ENCODE measurements at regions not wholly inside any gene's neighbourhood (a gene's known extent, or its start where the extent isn't known, plus 50 kb on each side); places are given as distances from the start of the nearest gene placed in this dataset.
A peak's percentile ranks its signal among the peaks of the same experiment; 100 is the strongest.

- no peak for DNase-seq
Observed at GRCh38 chr15:66933932-66934867, 131.2 kb upstream of the SMAD3 start.

- DNase-seq, result no peak
Observed at GRCh38 chr15:66934868-66935520, 130.4 kb upstream of the SMAD3 start.

- DNase-seq, result no peak
Observed at GRCh38 chr15:66935688-66936087, 129.7 kb upstream of the SMAD3 start.

GRCh38 chr15:66936109-66936860 lies 129.1 kb upstream of the SMAD3 start:
- DNase-seq, result no peak

- no peak for DNase-seq
Observed at GRCh38 chr15:66936861-66937582, 128.4 kb upstream of the SMAD3 start.

GRCh38 chr15:66937588-66937987 lies 127.8 kb upstream of the SMAD3 start:
- no peak for DNase-seq

GRCh38 chr15:66938114-66938830 lies 127.1 kb upstream of the SMAD3 start:
- DNase-seq, result no peak

- DNase-seq, result no peak
Observed at GRCh38 chr15:66939016-66939415, 126.4 kb upstream of the SMAD3 start.

GRCh38 chr15:66939451-66940023 lies 125.9 kb upstream of the SMAD3 start:
- no peak for DNase-seq

GRCh38 chr15:66940368-66940767 lies 125.0 kb upstream of the SMAD3 start:
- DNase-seq, result no peak

GRCh38 chr15:66941108-66941711 lies 124.2 kb upstream of the SMAD3 start:
- DNase-seq, result no peak

- no peak for DNase-seq
Observed at GRCh38 chr15:66941791-66942190, 123.6 kb upstream of the SMAD3 start.

GRCh38 chr15:66942649-66943390 lies 122.6 kb upstream of the SMAD3 start:
- no peak for DNase-seq

- DNase-seq, result no peak
Observed at GRCh38 chr15:66943456-66944095, 121.8 kb upstream of the SMAD3 start.

- no peak for DNase-seq
Observed at GRCh38 chr15:66944121-66944520, 121.3 kb upstream of the SMAD3 start.

GRCh38 chr15:66945286-66945685 lies 120.1 kb upstream of the SMAD3 start:
- DNase-seq, result no peak

GRCh38 chr15:66945842-66946241 lies 119.6 kb upstream of the SMAD3 start:
- DNase-seq, result no peak

GRCh38 chr15:66946578-66947164 lies 118.7 kb upstream of the SMAD3 start:
- DNase-seq, result peak; percentile 78 to 79

GRCh38 chr15:66947471-66947870 lies 117.9 kb upstream of the SMAD3 start:
- DNase-seq, result no peak

GRCh38 chr15:66948294-66948693 lies 117.1 kb upstream of the SMAD3 start:
- no peak for DNase-seq
